ENCODE measurements at regions not wholly inside any gene's neighbourhood (a gene's known extent, or its start where the extent isn't known, plus 50 kb on each side); places are given as distances from the start of the nearest gene placed in this dataset.

GRCh38 chr4:185888676-185889075 lies 76.7 kb upstream of the SORBS2 start:
- H3K36me3 ChIP-seq, result no peaks in the 10 kb centered on the region
- H3K4me1 ChIP-seq, result no peaks in the 10 kb centered on the region
- intact Hi-C loops (cut with DNase I), result no loop called here
- WGBS, 2 donors, result 95 to 98% methylated on average over 7 of the region's 7 CpGs
- no peak overlapping the region for H3K4me3 ChIP-seq
- H3K9me3 ChIP-seq, result peaks cover 0 to 5% (median 0%) of the 10 kb centered on the region in 4 donors
- DNase-seq, result no peak
- H3K27ac ChIP-seq, result no peak overlapping the region
- H3K27me3 ChIP-seq, result no peaks in the 10 kb centered on the region
- TF ChIP-seq CTCF (IDR thresholded peaks at IDR 0.05) (no peak), POLR2A (IDR thresholded peaks at IDR 0.05) (no peak), EP300 (IDR thresholded peaks at IDR 0.05) (no peak), POLR2AphosphoS5 (IDR thresholded peaks at IDR 0.05) (no peak)

- intact Hi-C loops (cut with DNase I), result no loop called here
- 98 to 99% methylated on average over 4 of the region's 4 CpGs for WGBS, 2 donors
- H3K27ac ChIP-seq, result no peak overlapping the region
- H3K9me3 ChIP-seq, result peaks cover 0 to 5% (median 0%) of the 10 kb centered on the region in 4 donors
- no peak overlapping the region for H3K4me3 ChIP-seq
- no peaks in the 10 kb centered on the region for H3K27me3 ChIP-seq
- DNase-seq, result no peak
- no peaks in the 10 kb centered on the region for H3K4me1 ChIP-seq
- TF ChIP-seq EP300 (IDR thresholded peaks at IDR 0.05), result no peak
- no peak for TF ChIP-seq POLR2AphosphoS5 (IDR thresholded peaks at IDR 0.05)
- no peaks in the 10 kb centered on the region for H3K36me3 ChIP-seq
Measured at GRCh38 chr4:185889585-185889984, 77.6 kb upstream of the SORBS2 start.

GRCh38 chr4:185890196-185890595 lies 78.2 kb upstream of the SORBS2 start:
- TF ChIP-seq EP300 (IDR thresholded peaks at IDR 0.05) (no peak), CTCF (IDR thresholded peaks at IDR 0.05) (no peak), POLR2A (IDR thresholded peaks at IDR 0.05) (no peak), POLR2AphosphoS5 (IDR thresholded peaks at IDR 0.05) (no peak)
- Histone ChIP-seq H3K36me3 (no peaks in the 10 kb centered on the region), H3K4me1 (no peaks in the 10 kb centered on the region), H3K4me3 (no peak overlapping the region), H3K9me3 (peaks cover 0 to 5% (median 0%) of the 10 kb centered on the region in 4 donors), H3K27me3 (no peaks in the 10 kb centered on the region), H3K27ac (no peak overlapping the region)
- DNase-seq, result no peak
- intact Hi-C loops (cut with DNase I), result no loop called here
- WGBS, 2 donors, result 92 to 96% methylated on average over 5 of the region's 5 CpGs

- Histone ChIP-seq H3K4me1 (no peaks in the 10 kb centered on the region), H3K36me3 (no peaks in the 10 kb centered on the region), H3K9me3 (peaks cover 0 to 5% (median 0%) of the 10 kb centered on the region in 4 donors), H3K27me3 (no peaks in the 10 kb centered on the region), H3K27ac (no peak overlapping the region), H3K4me3 (no peak overlapping the region)
- intact Hi-C loops (cut with DNase I), result no loop called here
- TF ChIP-seq POLR2AphosphoS5 (IDR thresholded peaks at IDR 0.05) (no peak), POLR2A (IDR thresholded peaks at IDR 0.05) (no peak)
- DNase-seq, result no peak
- WGBS, 2 donors, result 19 to 62% methylated on average over 2 of the region's 2 CpGs
Measured at GRCh38 chr4:185892165-185892564, 80.2 kb upstream of the SORBS2 start.

GRCh38 chr4:185893500-185893899 lies 81.5 kb upstream of the SORBS2 start:
- Histone ChIP-seq H3K4me1 (no peaks in the 10 kb centered on the region), H3K36me3 (no peaks in the 10 kb centered on the region), H3K27ac (no peak overlapping the region), H3K9me3 (peaks cover 0 to 1% (median 0%) of the 10 kb centered on the region in 4 donors), H3K4me3 (no peak overlapping the region), H3K27me3 (no peaks in the 10 kb centered on the region)
- intact Hi-C loops (cut with DNase I), result no loop called here
- TF ChIP-seq POLR2AphosphoS5 (IDR thresholded peaks at IDR 0.05), result no peak
- TF ChIP-seq CTCF (IDR thresholded peaks at IDR 0.05), result no peak
- no peak for TF ChIP-seq EP300 (IDR thresholded peaks at IDR 0.05)
- TF ChIP-seq POLR2A (IDR thresholded peaks at IDR 0.05), result no peak
- DNase-seq, result no peak
- WGBS, 2 donors, result 93 to 94% methylated on average over 4 of the region's 4 CpGs

GRCh38 chr4:185894481-185894880 lies 82.5 kb upstream of the SORBS2 start:
- no peak for DNase-seq
- Histone ChIP-seq H3K9me3 (no peaks in the 10 kb centered on the region), H3K27me3 (no peaks in the 10 kb centered on the region), H3K27ac (no peak overlapping the region), H3K4me1 (no peaks in the 10 kb centered on the region), H3K36me3 (no peaks in the 10 kb centered on the region), H3K4me3 (no peak overlapping the region)
- TF ChIP-seq CTCF (IDR thresholded peaks at IDR 0.05) (no peak), POLR2AphosphoS5 (IDR thresholded peaks at IDR 0.05) (no peak), POLR2A (IDR thresholded peaks at IDR 0.05) (no peak), EP300 (IDR thresholded peaks at IDR 0.05) (no peak)
- 90 to 95% methylated on average over 4 of the region's 4 CpGs for WGBS, 2 donors
- intact Hi-C loops (cut with DNase I), result no loop called here
